Testis (tissue), 2 donors: ENCODE measurements at regions not wholly inside any gene's neighbourhood (a gene's known extent, or its start where the extent isn't known, plus 50 kb on each side); places are given as distances from the start of the nearest gene placed in this dataset.

Experiments used
- POLR2A ChIP-seq: fragments of 450-650 bp; IDR thresholded peaks from one replicate; pipeline ENCODE4 v1.6.1; 2017; ENCODE audit warnings: antibody characterized with exemption, mild to moderate bottlenecking, moderate library complexity
- TF ChIP-seq, protein P1 (sequence below), 3 experiments: fragments of 450-650 bp in 2 of 3; fragments of 200-600 bp in 1 of 3; sonication (generic) in 1 of 3; IDR thresholded peaks; one replicate each; pipeline ENCODE4 v1.5.1; 2016 to 2019; ENCODE audit warnings: antibody characterized with exemption in 3 of 3, mild to moderate bottlenecking in 2 of 3, moderate library complexity in 1 of 3

DNA sequence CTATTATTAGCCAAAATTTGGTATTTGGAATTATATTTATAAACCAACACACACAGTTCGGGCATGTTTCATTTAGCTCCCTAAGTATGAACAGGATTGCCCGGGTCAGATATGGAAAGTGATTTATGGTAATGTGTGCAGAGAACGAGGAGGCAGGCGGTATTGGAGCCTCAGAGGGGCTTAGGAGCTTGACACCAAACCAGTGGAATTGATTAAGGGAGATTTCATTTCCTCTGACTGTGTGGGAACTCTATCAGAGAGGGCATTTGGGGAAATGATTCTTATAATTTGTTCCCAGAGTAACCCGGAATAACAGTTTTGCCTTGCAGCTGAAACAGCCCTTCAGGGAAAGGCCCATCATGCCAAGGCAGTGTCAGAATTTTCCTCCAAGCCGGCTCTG lies 115.1 kb upstream of the SPTLC3 start:
- TF ChIP-seq, protein P1, sequence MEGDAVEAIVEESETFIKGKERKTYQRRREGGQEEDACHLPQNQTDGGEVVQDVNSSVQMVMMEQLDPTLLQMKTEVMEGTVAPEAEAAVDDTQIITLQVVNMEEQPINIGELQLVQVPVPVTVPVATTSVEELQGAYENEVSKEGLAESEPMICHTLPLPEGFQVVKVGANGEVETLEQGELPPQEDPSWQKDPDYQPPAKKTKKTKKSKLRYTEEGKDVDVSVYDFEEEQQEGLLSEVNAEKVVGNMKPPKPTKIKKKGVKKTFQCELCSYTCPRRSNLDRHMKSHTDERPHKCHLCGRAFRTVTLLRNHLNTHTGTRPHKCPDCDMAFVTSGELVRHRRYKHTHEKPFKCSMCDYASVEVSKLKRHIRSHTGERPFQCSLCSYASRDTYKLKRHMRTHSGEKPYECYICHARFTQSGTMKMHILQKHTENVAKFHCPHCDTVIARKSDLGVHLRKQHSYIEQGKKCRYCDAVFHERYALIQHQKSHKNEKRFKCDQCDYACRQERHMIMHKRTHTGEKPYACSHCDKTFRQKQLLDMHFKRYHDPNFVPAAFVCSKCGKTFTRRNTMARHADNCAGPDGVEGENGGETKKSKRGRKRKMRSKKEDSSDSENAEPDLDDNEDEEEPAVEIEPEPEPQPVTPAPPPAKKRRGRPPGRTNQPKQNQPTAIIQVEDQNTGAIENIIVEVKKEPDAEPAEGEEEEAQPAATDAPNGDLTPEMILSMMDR (IDR thresholded peaks at IDR 0.05) = no peak
- no peak for TF ChIP-seq POLR2A
